Choroid plexus epithelial cell (primary cell): ENCODE measurements at regions not wholly inside any gene's neighbourhood (a gene's known extent, or its start where the extent isn't known, plus 50 kb on each side); places are given as distances from the start of the nearest gene placed in this dataset.

Experiments used
- DNase-seq: peaks from one replicate; pipeline ENCODE4 v3.0.0-alpha.2; 2010; ENCODE audit warnings: low read depth
- H3K4me3 ChIP-seq: 2 replicates; pipeline ENCODE4 v1.5.1; 2011; ENCODE audit warnings: low read depth, mild to moderate bottlenecking, control low read depth, low read length, moderate library complexity
- TF ChIP-seq, protein P1 (sequence below): conservative IDR thresholded peaks from 2 replicates; pipeline ENCODE4 v1.5.1; 2011; ENCODE audit warnings: low read depth, mild to moderate bottlenecking, control low read depth, inconsistent platforms, low read length, moderate library complexity

DNA sequence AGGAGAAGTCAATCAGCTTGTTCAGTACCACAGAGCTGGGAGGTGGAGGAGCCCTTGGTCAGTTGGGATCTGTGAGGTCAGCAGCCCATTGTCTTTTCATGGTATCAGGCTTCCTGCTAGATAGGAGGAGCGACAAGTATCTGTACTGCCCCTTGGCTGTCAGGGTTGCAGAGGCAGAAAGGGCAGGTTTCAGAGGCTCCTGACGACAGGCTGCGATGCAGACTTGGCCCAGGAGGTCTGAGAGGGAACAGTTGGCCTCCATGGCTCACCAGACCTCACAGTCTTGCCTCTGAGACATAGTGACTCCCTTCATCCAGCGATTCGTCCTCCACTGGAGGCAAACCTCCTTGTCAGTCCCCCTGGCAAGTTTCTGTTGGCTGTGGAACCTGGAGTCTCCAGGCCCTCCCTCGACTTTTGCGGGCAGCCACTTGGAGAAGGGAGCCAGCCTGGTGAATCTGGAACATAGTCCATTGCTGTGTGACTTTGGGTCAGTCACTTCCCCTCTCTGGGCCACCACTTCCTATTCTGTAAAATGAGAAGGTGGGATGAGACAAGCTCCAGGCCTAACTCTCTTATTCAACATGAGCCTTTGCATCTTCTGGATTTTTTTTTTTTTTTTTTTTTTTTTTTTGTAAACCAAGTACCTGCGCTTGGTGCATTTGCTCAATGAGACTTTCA, 177.9 kb upstream of the TLE3 start:
- no peak for DNase-seq
- H3K4me3 ChIP-seq, result no peak overlapping the region
- TF ChIP-seq, protein P1, sequence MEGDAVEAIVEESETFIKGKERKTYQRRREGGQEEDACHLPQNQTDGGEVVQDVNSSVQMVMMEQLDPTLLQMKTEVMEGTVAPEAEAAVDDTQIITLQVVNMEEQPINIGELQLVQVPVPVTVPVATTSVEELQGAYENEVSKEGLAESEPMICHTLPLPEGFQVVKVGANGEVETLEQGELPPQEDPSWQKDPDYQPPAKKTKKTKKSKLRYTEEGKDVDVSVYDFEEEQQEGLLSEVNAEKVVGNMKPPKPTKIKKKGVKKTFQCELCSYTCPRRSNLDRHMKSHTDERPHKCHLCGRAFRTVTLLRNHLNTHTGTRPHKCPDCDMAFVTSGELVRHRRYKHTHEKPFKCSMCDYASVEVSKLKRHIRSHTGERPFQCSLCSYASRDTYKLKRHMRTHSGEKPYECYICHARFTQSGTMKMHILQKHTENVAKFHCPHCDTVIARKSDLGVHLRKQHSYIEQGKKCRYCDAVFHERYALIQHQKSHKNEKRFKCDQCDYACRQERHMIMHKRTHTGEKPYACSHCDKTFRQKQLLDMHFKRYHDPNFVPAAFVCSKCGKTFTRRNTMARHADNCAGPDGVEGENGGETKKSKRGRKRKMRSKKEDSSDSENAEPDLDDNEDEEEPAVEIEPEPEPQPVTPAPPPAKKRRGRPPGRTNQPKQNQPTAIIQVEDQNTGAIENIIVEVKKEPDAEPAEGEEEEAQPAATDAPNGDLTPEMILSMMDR, result no peak

DNA sequence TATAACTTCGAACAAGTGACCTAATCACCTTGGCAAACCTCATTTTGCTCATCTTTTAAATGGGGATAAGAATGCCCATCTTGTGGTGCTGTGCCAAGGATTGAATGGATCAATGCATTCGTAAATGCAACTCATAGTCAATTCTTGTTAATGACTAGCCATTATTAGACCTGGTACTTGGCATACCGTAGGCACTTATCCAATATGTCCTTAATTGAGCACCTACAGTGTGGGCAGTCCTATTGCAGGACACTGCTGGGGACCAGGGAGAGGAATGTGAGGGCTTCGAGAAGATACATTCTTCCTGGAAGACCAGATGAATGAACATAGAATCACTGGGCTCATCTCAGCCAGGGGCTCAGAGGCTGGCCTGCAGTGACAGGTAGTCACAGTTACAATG, 177.2 kb upstream of the TLE3 start:
- no peak overlapping the region for H3K4me3 ChIP-seq
- no peak for DNase-seq
- TF ChIP-seq, protein P1, result no peak

DNA sequence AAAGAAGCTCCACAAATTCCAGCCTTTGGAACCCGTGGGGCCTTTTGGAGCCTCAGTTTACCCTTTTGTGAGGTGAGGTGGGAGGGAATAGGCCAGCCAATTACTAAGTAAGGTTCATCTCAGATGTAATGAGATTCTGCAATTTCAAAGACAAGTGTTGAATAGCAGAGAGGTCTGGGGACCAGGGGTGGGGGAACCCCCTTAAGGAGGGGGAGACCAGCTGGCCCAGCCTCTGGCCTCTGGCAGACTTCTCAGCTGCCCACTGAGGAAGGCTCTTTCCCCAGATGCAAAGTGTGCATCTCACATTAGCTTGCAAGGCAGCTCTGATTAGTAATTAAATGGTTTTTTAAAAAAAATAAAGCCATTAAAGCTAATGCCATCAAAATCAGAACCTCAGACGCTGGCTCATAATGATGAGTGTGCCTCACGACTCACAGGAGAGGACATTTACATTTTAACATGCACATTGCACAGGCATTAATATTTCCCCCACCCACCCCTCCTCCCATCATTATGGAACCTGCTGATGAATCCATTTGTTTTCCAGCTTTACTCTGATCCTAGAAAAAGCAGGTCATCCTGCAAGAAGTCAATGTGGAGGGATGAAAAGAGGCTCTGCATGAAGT, 176.7 kb upstream of the TLE3 start:
- no peak overlapping the region for H3K4me3 ChIP-seq
- DNase-seq, result no peak
- TF ChIP-seq, protein P1, result no peak

DNA sequence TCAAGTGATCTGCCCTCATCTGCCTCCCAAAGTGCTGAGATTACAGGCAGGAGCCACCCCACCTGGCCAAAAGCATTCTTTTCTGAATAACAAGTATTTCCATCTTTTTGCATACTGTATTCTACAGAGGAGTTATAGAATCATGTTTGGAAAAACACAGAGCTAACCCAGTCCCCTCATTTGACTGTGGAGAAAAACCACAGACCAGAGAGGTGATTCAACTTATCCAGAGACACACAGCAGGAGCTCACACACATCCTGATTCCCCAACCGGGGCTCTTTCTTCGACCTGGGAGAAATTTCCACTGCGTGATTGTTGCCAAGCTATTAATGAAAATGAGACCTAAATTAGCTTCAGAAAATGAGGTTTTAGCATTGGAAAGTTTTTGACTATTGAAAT, 176.1 kb upstream of the TLE3 start:
- DNase-seq, result no peak
- TF ChIP-seq, protein P1, result no peak
- no peak overlapping the region for H3K4me3 ChIP-seq

DNA sequence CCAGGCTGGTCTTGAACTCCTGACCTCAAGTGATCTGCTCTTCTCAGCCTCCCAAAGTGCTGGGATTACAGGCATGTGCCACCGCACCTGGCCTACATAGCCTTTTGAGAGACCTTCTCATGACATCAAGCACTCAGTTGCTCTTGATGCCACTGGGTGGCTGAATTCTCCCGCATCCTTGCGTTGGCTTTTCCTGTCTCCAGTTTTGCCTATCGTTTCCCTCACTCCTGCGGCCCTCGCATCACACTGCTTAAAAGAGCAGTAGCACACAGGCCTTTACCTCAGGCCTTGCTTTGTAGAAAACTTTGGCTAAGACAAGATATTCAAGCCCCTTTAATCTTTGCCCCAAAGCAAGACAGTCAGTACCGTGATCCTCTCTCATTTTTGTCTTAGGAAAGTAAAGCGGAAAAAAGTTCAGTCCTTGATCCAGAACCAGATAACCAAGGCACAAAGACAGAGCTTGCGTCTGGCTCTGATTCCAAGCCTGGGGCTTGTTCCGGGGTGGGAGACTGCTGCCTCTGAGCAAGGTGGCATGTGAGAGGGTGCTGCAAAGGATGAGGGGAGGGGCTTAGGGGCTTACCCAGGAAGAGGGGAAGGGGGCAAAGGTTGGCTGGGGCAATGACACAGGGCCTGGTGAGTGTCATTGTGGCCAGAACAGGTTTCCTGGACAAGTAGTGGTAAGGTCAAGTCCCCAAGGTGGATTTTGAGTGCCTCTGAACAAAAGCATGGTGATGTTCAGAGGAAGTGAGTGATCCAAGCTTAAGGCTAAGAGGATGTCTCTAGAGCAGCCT, 175.0 kb upstream of the TLE3 start:
- TF ChIP-seq, protein P1, result no peak
- no peak overlapping the region for H3K4me3 ChIP-seq
- DNase-seq, result no peak

DNA sequence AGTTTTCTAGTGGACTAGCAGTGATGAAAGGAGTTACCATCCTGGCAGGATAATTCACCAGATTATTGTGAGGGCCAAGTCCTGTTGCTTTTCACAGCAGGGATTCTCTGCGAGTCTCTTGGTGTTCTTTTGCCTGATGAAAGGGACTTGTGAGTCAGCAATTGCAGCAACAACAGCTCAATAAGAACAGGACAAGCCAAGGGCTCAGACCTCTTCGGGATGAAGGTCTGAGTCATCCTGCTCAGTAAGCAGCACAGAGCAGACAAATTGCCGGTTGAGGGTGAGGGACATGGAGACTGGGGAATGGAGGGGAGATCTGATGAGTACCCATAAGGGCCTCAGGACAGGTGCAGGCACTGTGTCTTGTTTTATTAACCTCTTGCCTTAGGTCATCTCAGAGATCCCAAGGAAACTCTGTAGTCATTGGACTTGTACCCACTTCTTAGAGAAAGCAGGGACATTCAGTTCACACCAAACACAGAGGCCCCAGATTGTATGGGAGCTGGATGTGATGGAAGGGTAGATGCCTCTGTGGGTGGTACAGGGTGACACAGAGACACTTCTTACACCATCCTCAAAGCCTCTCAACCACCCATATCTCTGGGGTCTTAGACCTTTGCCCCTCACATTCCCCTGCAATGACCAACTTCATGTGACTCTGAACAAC, 173.8 kb upstream of the TLE3 start:
- no peak overlapping the region for H3K4me3 ChIP-seq
- peak; percentile 99 for DNase-seq
- TF ChIP-seq, protein P1, result no peak
